Ectodermal cell (in vitro differentiated cells): ENCODE measurements at regions not wholly inside any gene's neighbourhood (a gene's known extent, or its start where the extent isn't known, plus 50 kb on each side); places are given as distances from the start of the nearest gene placed in this dataset.
"Not testable (repeated sequence)": the region's sequence is repeated elsewhere in the genome, so short reads cannot be mapped to it uniquely, and the experiment has no call there.

Source experiments
- H3K27ac ChIP-seq: 2 replicates; pipeline ENCODE4 v1.7.0; 2013; ENCODE audit warnings: mild to moderate bottlenecking, low read depth, low read length; ENCODE audit not compliant: insufficient read depth, poor library complexity, severe bottlenecking
- H3K27me3 ChIP-seq: 2 replicates; pipeline ENCODE4 v1.7.0; 2013; ENCODE audit warnings: mild to moderate bottlenecking, low read length; ENCODE audit not compliant: insufficient read depth, control insufficient read depth, poor library complexity, severe bottlenecking
- H3K36me3 ChIP-seq: one replicate; pipeline ENCODE4 v1.7.0; 2013; ENCODE audit warnings: low read length; ENCODE audit not compliant: control insufficient read depth, insufficient read depth
- H3K4me1 ChIP-seq: one replicate; pipeline ENCODE4 v1.7.0; 2013; ENCODE audit warnings: low read length; ENCODE audit not compliant: control insufficient read depth, insufficient read depth
- H3K4me3 ChIP-seq: 2 replicates; pipeline ENCODE4 v1.7.0; 2013; ENCODE audit warnings: low read depth, low read length, control low read depth; ENCODE audit not compliant: insufficient read depth
- H3K9me3 ChIP-seq: 2 replicates; pipeline ENCODE4 v1.7.0; 2013; ENCODE audit warnings: mild to moderate bottlenecking, low read length, moderate library complexity; ENCODE audit not compliant: control insufficient read depth
- WGBS, 2 experiments: methylation state at CpG; one replicate each; pipeline ENCODE4 v1.1.7; 2013; ENCODE audit warnings: missing lambda C conversion rate in 2 of 2; 5-methylcytosine and 5-hydroxymethylcytosine counted together

DNA sequence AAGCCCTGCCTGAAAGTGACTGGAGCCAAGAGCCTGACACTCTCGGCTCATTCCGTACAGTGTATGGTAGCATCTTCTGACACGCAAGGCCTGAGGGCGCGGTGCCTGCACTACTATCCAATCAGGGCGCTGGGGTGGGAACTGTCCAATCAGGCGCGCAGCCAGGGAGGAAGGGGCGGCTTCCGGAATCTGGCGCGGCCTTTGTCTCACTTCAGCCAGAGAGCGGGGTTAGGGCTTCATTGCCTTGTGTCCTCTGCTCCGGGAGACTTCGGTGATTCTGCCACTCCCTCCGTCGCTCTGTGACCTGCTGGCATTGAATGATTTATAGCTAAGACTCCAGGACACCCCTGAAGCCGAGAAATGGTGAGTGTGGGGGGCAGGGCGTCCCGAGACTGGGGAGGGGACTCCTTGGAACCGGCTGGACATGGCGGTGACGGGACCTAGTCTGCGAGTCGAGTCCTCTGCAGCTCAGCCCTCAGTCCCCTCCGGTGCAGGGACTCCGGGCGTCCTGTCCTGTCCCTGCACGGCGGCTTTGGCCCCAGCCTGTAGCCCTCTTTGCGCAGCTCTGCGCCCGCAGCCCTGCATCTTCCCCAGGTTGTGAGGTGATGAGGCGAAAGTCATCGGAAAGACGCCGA, 183.4 kb downstream of the LIPI start:
- not testable (repeated sequence) for H3K27me3 ChIP-seq
- WGBS, 2 experiments = 2 to 3% methylated on average over 25 to 26 of the region's 37 CpGs

GRCh38 chr21:14020108-14020507, 190.6 kb downstream of the LIPI start:
- not testable (repeated sequence) for H3K4me3 ChIP-seq, H3K27ac ChIP-seq, H3K27me3 ChIP-seq, H3K9me3 ChIP-seq, H3K36me3 ChIP-seq, H3K4me1 ChIP-seq
- WGBS, 2 experiments = 68% methylated on average over 2 of the region's 2 CpGs

More for the DNA sequence above, 183.4 kb downstream of the LIPI start:
- H3K36me3 ChIP-seq, H3K4me1 ChIP-seq, H3K9me3 ChIP-seq: not testable (repeated sequence)
- H3K27ac ChIP-seq = peak overlapping the region; percentile 80
- peak overlapping the region; percentile 58 for H3K4me3 ChIP-seq

- not testable (repeated sequence) for H3K27ac ChIP-seq, H3K36me3 ChIP-seq, H3K4me1 ChIP-seq, H3K4me3 ChIP-seq, H3K27me3 ChIP-seq, H3K9me3 ChIP-seq
- 83% methylated on average over 5 to 7 of the region's 7 CpGs for WGBS, 2 experiments
These were observed 194.9 kb downstream of the LIPI start for GRCh38 chr21:14015841-14016240.

DNA sequence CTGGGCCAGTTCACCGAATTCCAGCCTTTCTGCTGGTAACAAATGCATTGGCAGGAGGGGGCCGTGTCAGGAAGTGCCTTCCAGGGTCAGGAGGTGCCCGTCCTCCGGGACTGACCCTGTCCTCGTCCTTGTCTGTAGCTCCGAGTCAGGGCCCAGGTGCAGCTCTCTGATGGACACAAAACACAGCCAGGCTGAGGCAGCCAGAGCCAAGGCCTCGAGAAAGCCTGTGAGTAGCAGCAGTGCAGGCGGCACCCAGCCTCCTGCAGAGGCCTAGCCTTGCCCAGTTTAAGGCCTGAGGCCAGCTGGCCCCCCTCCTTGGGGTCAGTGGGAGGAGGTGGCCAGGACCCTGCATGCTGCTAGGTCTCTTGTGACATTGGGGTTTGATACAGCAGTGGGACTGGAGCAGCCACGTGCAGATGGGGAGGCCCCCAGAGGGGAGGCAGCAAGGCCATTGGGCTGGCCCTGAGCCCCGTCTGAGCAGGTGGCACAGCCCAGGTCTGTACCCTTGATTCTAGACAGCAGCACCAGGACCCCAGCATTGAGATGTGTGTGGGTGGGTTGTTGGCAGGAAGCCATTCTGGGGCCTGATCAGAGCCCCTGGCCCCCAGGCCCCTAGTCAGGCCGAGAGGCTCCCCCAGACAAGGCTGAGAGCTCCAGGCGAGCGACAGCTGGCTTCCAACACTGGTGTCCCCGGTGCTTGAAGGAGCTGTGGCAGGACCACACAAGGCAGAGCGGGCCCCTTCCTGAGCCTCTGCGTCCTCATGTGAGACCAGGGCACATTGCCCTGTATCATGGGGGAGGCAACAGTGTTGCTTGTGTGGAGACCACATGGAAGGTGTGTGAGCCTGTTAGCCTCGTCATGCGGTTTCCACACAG, 196.9 kb downstream of the LIPI start:
- not testable (repeated sequence) for H3K27me3 ChIP-seq, H3K4me3 ChIP-seq, H3K27ac ChIP-seq, H3K36me3 ChIP-seq, H3K9me3 ChIP-seq, H3K4me1 ChIP-seq
- WGBS, 2 experiments = 80% methylated on average over 15 to 18 of the region's 18 CpGs

GRCh38 chr21:14013056-14013603, 197.6 kb downstream of the LIPI start:
- Histone ChIP-seq H3K27ac (no peak overlapping the region), H3K4me3 (no peak overlapping the region), H3K36me3 (no peaks in the 10 kb centered on the region), H3K4me1 (no peaks in the 10 kb centered on the region), H3K9me3 (peaks cover 3% of the 10 kb centered on the region), H3K27me3 (no peaks in the 10 kb centered on the region)
- 64 to 65% methylated on average over 10 of the region's 10 CpGs for WGBS, 2 experiments

DNA sequence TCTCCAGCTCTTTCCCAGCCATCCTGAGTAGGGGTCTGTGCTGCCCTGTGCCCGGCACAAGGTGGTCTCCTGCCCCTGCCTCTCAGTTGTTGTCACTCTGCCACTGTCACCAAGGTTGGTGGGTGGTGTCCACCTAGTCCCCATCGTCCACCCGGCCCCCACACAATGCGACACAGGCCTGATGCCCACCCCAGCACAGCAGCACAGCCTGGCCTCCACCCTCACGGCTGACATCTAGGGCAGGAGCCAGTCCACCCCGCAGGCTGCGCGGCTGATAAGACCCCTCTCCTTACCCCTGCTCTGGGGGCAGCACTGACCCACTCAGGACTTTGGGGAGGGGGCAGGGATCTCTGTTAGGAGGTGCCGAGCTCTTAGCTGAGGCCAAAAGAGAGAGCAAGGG, 198.3 kb downstream of the LIPI start:
- Histone ChIP-seq H3K27ac (no peak overlapping the region), H3K27me3 (no peaks in the 10 kb centered on the region), H3K9me3 (peaks cover 3% of the 10 kb centered on the region), H3K4me1 (no peaks in the 10 kb centered on the region), H3K36me3 (no peaks in the 10 kb centered on the region), H3K4me3 (no peak overlapping the region)
- 89 to 92% methylated on average over 7 to 9 of the region's 9 CpGs for WGBS, 2 experiments

DNA sequence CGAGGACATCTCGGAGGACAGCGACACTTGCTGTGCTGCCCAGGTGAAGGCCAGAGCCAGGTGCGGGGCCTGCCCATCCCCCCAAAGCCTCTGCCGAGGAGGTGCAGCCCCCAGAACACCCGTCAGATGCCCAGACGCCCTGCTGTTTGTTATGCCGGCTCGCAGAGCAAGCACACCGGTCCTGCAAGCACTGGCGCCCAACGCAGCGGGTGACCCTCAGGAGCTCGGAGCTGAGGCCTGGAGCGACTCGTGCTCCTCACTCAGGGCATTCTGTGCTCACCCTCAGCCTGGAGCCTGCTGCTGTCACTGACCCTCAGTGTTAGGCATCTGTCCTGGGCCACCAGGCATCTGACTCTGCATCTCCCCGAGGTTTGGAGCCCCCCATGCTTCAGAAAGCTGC, 199.0 kb downstream of the LIPI start:
- 90 to 91% methylated on average over 17 of the region's 17 CpGs for WGBS, 2 experiments
- not testable (repeated sequence) for H3K4me3 ChIP-seq, H3K4me1 ChIP-seq, H3K36me3 ChIP-seq, H3K27ac ChIP-seq, H3K9me3 ChIP-seq, H3K27me3 ChIP-seq

DNA sequence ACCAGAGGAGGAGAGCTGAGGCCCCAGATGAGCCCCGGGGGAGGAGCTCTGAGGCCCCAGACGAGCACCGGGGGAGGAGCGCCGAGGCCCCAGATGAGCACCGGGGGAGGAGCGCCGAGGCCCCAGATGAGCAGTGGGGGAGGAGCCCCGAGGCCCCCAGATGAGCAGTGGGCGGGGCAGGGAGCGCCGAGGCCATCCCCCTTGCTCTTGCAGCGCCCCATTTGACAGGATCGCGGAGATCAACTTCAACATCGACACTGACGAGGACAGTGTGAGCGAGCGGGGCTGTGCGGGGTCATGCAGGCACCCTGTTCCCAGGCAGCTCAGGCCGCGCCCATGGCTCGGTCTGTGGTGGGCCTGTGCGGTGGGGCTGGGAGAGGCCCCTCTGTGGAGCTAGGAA, 199.6 kb downstream of the LIPI start:
- H3K4me3 ChIP-seq, H3K36me3 ChIP-seq, H3K27me3 ChIP-seq, H3K9me3 ChIP-seq, H3K4me1 ChIP-seq, H3K27ac ChIP-seq: not testable (repeated sequence)
- WGBS, 2 experiments = 92 to 93% methylated on average over 24 of the region's 24 CpGs

DNA sequence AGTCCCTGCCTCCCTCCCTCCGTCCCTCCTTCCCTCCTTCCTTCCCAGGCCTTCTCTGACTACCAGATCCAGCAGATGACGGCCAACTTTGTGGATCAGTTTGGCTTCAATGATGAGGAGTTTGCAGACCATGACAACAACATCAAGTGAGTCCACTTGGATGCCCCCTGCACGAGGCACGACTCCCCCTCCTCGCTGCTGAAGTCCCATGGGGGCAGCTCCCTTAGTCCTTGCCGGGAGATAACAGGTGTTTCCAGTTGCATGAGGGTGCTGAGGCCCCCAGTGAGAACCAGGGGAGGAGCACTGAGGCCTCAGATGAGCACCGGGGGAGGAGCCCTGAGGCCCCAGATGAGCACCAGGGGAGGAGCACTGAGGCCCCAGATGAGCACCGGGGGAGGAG, 200.0 kb downstream of the LIPI start:
- Histone ChIP-seq H3K4me3 (no peak overlapping the region), H3K36me3 (no peaks in the 10 kb centered on the region), H3K27ac (no peak overlapping the region), H3K4me1 (no peaks in the 10 kb centered on the region), H3K9me3 (peaks cover 3% of the 10 kb centered on the region), H3K27me3 (no peaks in the 10 kb centered on the region)
- WGBS, 2 experiments = 82 to 86% methylated on average over 8 of the region's 8 CpGs

- H3K9me3 ChIP-seq = not testable (repeated sequence)
- 77 to 80% methylated on average over 6 of the region's 6 CpGs for WGBS, 2 experiments
These were observed 200.8 kb downstream of the LIPI start for GRCh38 chr21:14009990-14010389.

More at GRCh38 chr21:14009990-14010389, 200.8 kb downstream of the LIPI start:
- not testable (repeated sequence) for H3K4me3 ChIP-seq, H3K27ac ChIP-seq, H3K4me1 ChIP-seq, H3K36me3 ChIP-seq, H3K27me3 ChIP-seq
